A549 (cell line): ENCODE measurements at regions not wholly inside any gene's neighbourhood (a gene's known extent, or its start where the extent isn't known, plus 50 kb on each side); places are given as distances from the start of the nearest gene placed in this dataset.

ENCODE experiments used
- ATAC-seq, 2 experiments: fragments of 200-7000 bp in 1 of 2; fragments of >200 bp in 1 of 2; cut with Nextera tagmentation in 1 of 2; cut with Tn5 transposase in 1 of 2; 3 replicates each; pipeline versions ENCODE4 v1.8.0 to v1.9.1; 2018 to 2020; ENCODE audit warnings: mild to moderate bottlenecking in 1 of 2, moderate library complexity in 1 of 2
- CTCF ChIA-PET: fragments of 300-600 bp; sonication (Branson Sonifier 250); formaldehyde crosslinking; extraction: SDS; loops from one replicate; lab custom pipeline; 2021; ENCODE audit warnings: antibody characterized with exemption, inconsistent platforms; lab: Yijun Ruan, JAX
- POLR2A ChIA-PET: fragments of 350-600 bp; formaldehyde crosslinking; extraction: SDS; loops from one replicate; lab custom pipeline; 2021; ENCODE audit warnings: antibody characterized with exemption, inconsistent platforms; lab: Yijun Ruan, JAX
- DNase-seq, 2 experiments: peaks; one replicate each; pipeline versions ENCODE4 v3.0.0 to v3.0.0-alpha.2; 2011 to 2016; ENCODE audit warnings: low read depth in 1 of 2, low spot score in 1 of 2
- FAIRE-seq: peaks from 2 replicates; lab custom pipeline; 2011; peaks lifted over from hg19 to GRCh38; lab: Jason Lieb, UNC
- H3K27ac ChIP-seq, 2 experiments: fragments of >200 bp; sonication (Bioruptor Twin); formaldehyde crosslinking; 3 replicates each; pipeline ENCODE4 v1.5.1; 2016 to 2017
- H3K4me1 ChIP-seq: fragments of >200 bp; sonication (Bioruptor Twin); formaldehyde crosslinking; 3 replicates; pipeline ENCODE4 v1.6.1; 2016
- H3K4me2 ChIP-seq: fragments of >200 bp; sonication (Bioruptor Twin); formaldehyde crosslinking; 3 replicates; pipeline ENCODE4 v1.6.1; 2016
- H3K4me3 ChIP-seq: fragments of >200 bp; sonication (Bioruptor Twin); formaldehyde crosslinking; 3 replicates; pipeline ENCODE4 v1.5.1; 2016
- H3K9me3 ChIP-seq: fragments of >200 bp; sonication (Bioruptor Twin); formaldehyde crosslinking; 3 replicates; pipeline ENCODE4 v1.6.1; 2016
- BCL3 ChIP-seq: fragments of >200 bp; sonication (Bioruptor Twin); formaldehyde crosslinking; IDR thresholded peaks from 3 replicates; pipeline ENCODE4 v1.6.1; 2016
- CBX2 ChIP-seq: fragments of 200-600 bp; sonication (generic); IDR thresholded peaks from 2 replicates; pipeline ENCODE4 v1.6.1; 2016; ENCODE audit warnings: low read depth, mild to moderate bottlenecking, borderline replicate concordance
- CBX8 ChIP-seq: fragments of 200-600 bp; sonication (generic); IDR thresholded peaks from 2 replicates; pipeline ENCODE4 v1.6.1; 2016
- CEBPB ChIP-seq, 2 experiments: fragments of >200 bp in 1 of 2; sonication (Bioruptor Twin) in 1 of 2; formaldehyde crosslinking in 1 of 2; IDR thresholded peaks; 2 replicates each; pipeline ENCODE4 v1.6.1; 2012 to 2016
- EHF ChIP-seq: fragments of 250-450 bp; sonication (Bioruptor Pico); IDR thresholded peaks from 2 replicates; pipeline ENCODE4 v1.5.0; 2020; ENCODE audit warnings: mild to moderate bottlenecking
- EHMT2 ChIP-seq: fragments of 200-600 bp; sonication (generic); IDR thresholded peaks from 2 replicates; pipeline ENCODE4 v1.6.1; 2016; ENCODE audit warnings: antibody characterized with exemption, low read depth, mild to moderate bottlenecking, moderate library complexity
- ESRRA ChIP-seq: fragments of 150-350 bp; IDR thresholded peaks from 2 replicates; pipeline ENCODE4 v1.6.1; 2014; ENCODE audit warnings: mild to moderate bottlenecking, low read length, borderline replicate concordance
- FOSL2 ChIP-seq, 2 experiments: fragments of 450-650 bp in 1 of 2; fragments of >200 bp in 1 of 2; sonication (Bioruptor Twin) in 1 of 2; formaldehyde crosslinking; IDR thresholded peaks; 2 replicates each; pipeline versions ENCODE4 v1.5.0 to v1.6.1; 2016 to 2020; ENCODE audit warnings: mild to moderate bottlenecking in 1 of 2, moderate library complexity in 1 of 2
- HDAC2 ChIP-seq: fragments of 200-600 bp; sonication (generic); IDR thresholded peaks from 2 replicates; pipeline ENCODE4 v1.6.1; 2016
- HEYL ChIP-seq: fragments of 250-450 bp; sonication (Bioruptor Pico); IDR thresholded peaks from 2 replicates; pipeline ENCODE4 v1.8.0; 2021; ENCODE audit warnings: mild to moderate bottlenecking, moderate library complexity
- HOXB13 ChIP-seq: fragments of 250-450 bp; sonication (Bioruptor Pico); IDR thresholded peaks from 2 replicates; pipeline ENCODE4 v1.5.0; 2020; ENCODE audit warnings: low read depth, mild to moderate bottlenecking, moderate library complexity
- HOXB5 ChIP-seq: fragments of 250-450 bp; sonication (Bioruptor Pico); IDR thresholded peaks from 2 replicates; pipeline ENCODE4 v1.5.0; 2020; ENCODE audit warnings: mild to moderate bottlenecking, moderate library complexity
- MAFK ChIP-seq: fragments of 450-650 bp; IDR thresholded peaks from 2 replicates; pipeline ENCODE4 v1.6.1; 2014; ENCODE audit not compliant: partially characterized antibody
- MAX ChIP-seq: IDR thresholded peaks from 2 replicates; pipeline ENCODE4 v1.6.1; 2012
- MAZ ChIP-seq: fragments of 150-350 bp; IDR thresholded peaks from 2 replicates; pipeline ENCODE4 v1.6.1; 2014; ENCODE audit warnings: antibody characterized with exemption, low read depth, low read length, borderline replicate concordance
- NFE2L2 ChIP-seq: fragments of 150-350 bp; conservative IDR thresholded peaks from 2 replicates; pipeline ENCODE4 v1.6.1; 2014; ENCODE audit warnings: low read length
- NPAS2 ChIP-seq: fragments of 250-450 bp; sonication (Bioruptor Pico); IDR thresholded peaks from 2 replicates; pipeline ENCODE4 v1.8.0; 2022; ENCODE audit warnings: mild to moderate bottlenecking, moderate library complexity, borderline replicate concordance
- NR3C1 ChIP-seq: fragments of >200 bp; sonication (Bioruptor Twin); formaldehyde crosslinking; IDR thresholded peaks from 3 replicates; pipeline ENCODE4 v1.6.1; 2017
- PHF8 ChIP-seq: fragments of 200-600 bp; sonication (generic); IDR thresholded peaks from 2 replicates; pipeline ENCODE4 v1.6.1; 2016; ENCODE audit warnings: low read depth, mild to moderate bottlenecking, antibody characterized with exemption, moderate library complexity, borderline replicate concordance
- POLR2AphosphoS2 ChIP-seq: conservative IDR thresholded peaks from 2 replicates; pipeline ENCODE4 v1.6.1; 2012; ENCODE audit warnings: low read length, improper control_type of control experiment, inconsistent platforms
- SREBF2 ChIP-seq: fragments of 450-650 bp; IDR thresholded peaks from 2 replicates; pipeline ENCODE4 v1.6.1; 2014; ENCODE audit warnings: mild to moderate bottlenecking, moderate library complexity
- ZNF302 ChIP-seq: fragments of 250-450 bp; sonication (Bioruptor Pico); IDR thresholded peaks from 2 replicates; pipeline ENCODE4 v1.9.0; 2021; ENCODE audit warnings: inconsistent platforms, mild to moderate bottlenecking, moderate library complexity
- WGBS: methylation state at CpG from one replicate; pipeline ENCODE4 v1.1.6; 2017; ENCODE audit errors: missing lambda C conversion rate; 5-methylcytosine and 5-hydroxymethylcytosine counted together

GRCh38 chr14:101009531-101009930, 106.0 kb upstream of the RTL1 start:
- no peak for FAIRE-seq
- TF ChIP-seq CEBPB (IDR thresholded peaks at IDR 0.05) (no peak), MAX (no peak), BCL3 (no peak), SREBF2 (no peak), HOXB5 (CRISPR knock-in tag) (no peak)
- Histone ChIP-seq H3K9me3 (no peaks in the 10 kb centered on the region), H3K4me1 (no peaks in the 10 kb centered on the region), H3K4me2 (no peak overlapping the region), H3K27ac (no peak overlapping the region), H3K4me3 (no peak overlapping the region)
- ChIA-PET CTCF (interaction anchor here (1.4 kb wide), 1 partner anchor 60 kb away, joined by 3 read pairs; no protein-coding TSS in a partner anchor), POLR2A (no interaction called here)
- WGBS: 78% methylated on average over 5 of the region's 5 CpGs
- no peak for DNase-seq
- ATAC-seq: no peak

- 87% methylated on average over 6 of the region's 6 CpGs for WGBS
- Histone ChIP-seq H3K4me1 (no peaks in the 10 kb centered on the region), H3K4me2 (no peak overlapping the region), H3K27ac (no peak overlapping the region), H3K4me3 (no peak overlapping the region), H3K9me3 (no peaks in the 10 kb centered on the region)
- DNase-seq: no peak
- no peak for ATAC-seq
- POLR2A ChIA-PET: no interaction called here
- TF ChIP-seq MAZ (no peak), EHMT2 (no peak), HEYL (no peak), MAX (no peak), ZNF302 (no peak)
- TF ChIP-seq, all 56 proteins: peak for 0
- CTCF ChIA-PET: interaction anchor here (0.8 to 1.4 kb wide), 2 partner anchors 17 to 59 kb away, joined by 3 read pairs; no protein-coding TSS in a partner anchor
- no peak for FAIRE-seq
These were observed 106.8 kb upstream of the RTL1 start for GRCh38 chr14:101010293-101010692.

- TF ChIP-seq NFE2L2: no peak
- TF ChIP-seq ZNF302: no peak
- TF ChIP-seq CBX2: no peak
- no peak for TF ChIP-seq HDAC2
- no peak for TF ChIP-seq FOSL2 (IDR thresholded peaks at IDR 0.05)
- no peak for TF ChIP-seq FOSL2 (CRISPR knock-in tag; IDR thresholded peaks at IDR 0.05)
- TF ChIP-seq PHF8: no peak
- TF ChIP-seq CBX8: no peak
- TF ChIP-seq NPAS2 (CRISPR knock-in tag): no peak
- no peak for TF ChIP-seq CEBPB (IDR thresholded peaks at IDR 0.05)
- no peak for TF ChIP-seq POLR2AphosphoS2
- TF ChIP-seq MAZ: no peak
- TF ChIP-seq ESRRA: no peak
- TF ChIP-seq EHF (CRISPR knock-in tag): no peak
- no peak for TF ChIP-seq HOXB13 (CRISPR knock-in tag)
- no peak for TF ChIP-seq MAFK
- no peak for TF ChIP-seq NR3C1
- H3K4me2 ChIP-seq: no peak overlapping the region
- H3K9me3 ChIP-seq: no peaks in the 10 kb centered on the region
- H3K27ac ChIP-seq: no peak overlapping the region
- FAIRE-seq (no peak), ATAC-seq (no peak), DNase-seq (no peak)
- H3K4me1 ChIP-seq: no peaks in the 10 kb centered on the region
- WGBS: 98% methylated on average over 2 of the region's 2 CpGs
- ChIA-PET CTCF (interaction anchor here (1.4 kb wide), 1 partner anchor 59 kb away, joined by 3 read pairs; no protein-coding TSS in a partner anchor), POLR2A (no interaction called here)
- H3K4me3 ChIP-seq: no peak overlapping the region
These were observed 107.3 kb upstream of the RTL1 start for GRCh38 chr14:101010835-101011234.
